Renal pelvis (tissue), 1 donor: ENCODE measurements at regions not wholly inside any gene's neighbourhood (a gene's known extent, or its start where the extent isn't known, plus 50 kb on each side); places are given as distances from the start of the nearest gene placed in this dataset.

ENCODE experiments used
- DNase-seq: peaks from one replicate; pipeline ENCODE4 v3.0.0-alpha.2; 2013

DNA sequence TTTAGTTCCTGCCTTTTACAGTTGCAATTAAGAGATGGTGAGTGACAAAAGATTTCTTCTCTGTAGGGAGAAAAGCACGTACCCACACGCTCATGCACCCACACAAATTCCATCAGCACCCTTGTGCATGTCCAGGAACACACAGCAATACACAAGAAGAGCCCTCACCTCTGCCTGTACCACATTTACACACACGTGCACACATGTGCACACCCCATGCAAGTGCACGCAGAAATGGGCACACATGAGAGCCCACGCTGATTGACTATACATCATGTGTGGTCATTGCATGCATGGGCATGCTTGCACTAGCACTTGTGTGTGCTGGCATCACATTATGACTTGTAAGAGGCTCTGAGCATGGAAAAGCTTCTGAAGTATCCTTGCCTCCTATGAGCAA is 70.5 kb downstream of the SERPINA3 start:
- no peak for DNase-seq

DNA sequence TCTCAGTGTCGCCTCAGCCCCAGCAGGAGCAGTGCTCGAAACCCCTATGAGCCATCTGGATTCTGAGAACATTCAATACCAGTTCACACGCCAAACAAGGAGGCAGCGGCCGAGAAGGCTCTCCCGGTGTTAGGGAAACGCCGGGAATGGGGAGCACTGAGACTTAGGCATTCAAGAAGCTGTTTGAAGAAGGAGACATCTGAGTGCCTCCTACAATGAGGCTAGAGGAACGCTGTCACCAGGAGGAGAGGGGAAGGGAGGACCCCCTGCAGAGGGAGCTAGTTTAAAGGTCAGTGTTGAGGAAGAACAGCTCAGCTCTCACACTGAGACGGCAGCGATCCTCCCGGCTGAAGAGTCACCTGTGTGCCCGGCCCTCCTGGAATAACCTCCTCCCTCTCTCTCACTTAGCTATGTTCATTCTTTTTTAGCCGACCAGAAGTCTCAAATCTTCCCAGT is 69.9 kb downstream of the SERPINA3 start:
- no peak for DNase-seq

DNA sequence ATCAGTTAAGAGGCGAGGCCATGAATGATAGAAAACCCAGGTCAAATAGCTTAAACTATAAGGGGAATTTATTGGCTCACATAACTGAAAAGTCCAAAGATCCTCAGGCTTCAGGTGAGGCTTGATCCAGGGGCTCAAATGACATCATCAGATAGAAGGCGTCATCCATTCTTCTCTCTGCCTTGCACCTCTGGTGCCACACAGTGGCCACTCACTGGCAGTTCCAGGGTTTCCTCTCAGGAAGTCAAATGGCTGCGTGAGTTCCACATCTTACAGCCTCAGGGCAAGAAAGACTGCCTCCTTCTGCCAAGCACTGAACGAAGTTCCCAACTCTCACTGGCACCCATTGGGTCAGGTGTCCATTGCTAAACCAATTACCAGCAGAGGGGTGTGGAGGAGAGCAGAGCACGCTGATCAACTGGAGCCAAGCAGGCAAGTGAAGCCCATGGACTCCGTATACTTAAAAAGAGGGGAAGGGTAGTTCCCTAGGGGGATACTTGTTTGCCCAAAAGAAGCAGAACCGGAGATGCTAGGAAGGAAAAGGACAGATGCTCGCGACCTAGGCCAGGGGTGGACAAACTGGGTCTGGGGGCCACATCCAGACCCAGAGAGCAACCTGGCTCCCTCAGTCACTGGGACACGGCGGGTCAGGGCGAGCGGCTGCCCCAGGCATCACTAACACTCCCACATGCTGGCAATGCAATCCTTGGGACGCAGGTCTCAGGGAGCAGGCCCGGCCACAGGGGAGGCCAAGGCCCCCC is 69.3 kb downstream of the SERPINA3 start:
- DNase-seq, result no peak

DNA sequence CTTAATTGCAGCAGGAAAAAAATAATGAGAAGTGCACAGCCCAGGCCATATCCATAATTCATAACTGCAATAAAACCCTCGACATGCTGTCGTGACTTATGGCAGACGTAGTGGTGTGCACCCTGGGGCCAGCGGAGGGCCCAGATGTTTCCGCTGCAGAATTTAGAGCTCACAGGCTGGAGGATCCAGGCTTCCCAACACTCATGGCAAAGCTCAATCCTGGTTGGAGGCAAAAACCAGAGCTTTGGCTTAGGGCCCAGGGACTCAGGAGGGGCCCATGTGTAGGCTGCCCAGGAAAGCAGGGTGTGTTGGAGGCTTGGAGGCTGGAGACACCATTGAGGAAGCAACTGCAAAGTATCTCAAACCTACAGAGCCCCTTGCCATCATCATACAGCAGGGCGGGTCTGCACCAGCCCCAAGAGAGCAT is 68.7 kb downstream of the SERPINA3 start:
- peak; percentile 17 for DNase-seq

DNA sequence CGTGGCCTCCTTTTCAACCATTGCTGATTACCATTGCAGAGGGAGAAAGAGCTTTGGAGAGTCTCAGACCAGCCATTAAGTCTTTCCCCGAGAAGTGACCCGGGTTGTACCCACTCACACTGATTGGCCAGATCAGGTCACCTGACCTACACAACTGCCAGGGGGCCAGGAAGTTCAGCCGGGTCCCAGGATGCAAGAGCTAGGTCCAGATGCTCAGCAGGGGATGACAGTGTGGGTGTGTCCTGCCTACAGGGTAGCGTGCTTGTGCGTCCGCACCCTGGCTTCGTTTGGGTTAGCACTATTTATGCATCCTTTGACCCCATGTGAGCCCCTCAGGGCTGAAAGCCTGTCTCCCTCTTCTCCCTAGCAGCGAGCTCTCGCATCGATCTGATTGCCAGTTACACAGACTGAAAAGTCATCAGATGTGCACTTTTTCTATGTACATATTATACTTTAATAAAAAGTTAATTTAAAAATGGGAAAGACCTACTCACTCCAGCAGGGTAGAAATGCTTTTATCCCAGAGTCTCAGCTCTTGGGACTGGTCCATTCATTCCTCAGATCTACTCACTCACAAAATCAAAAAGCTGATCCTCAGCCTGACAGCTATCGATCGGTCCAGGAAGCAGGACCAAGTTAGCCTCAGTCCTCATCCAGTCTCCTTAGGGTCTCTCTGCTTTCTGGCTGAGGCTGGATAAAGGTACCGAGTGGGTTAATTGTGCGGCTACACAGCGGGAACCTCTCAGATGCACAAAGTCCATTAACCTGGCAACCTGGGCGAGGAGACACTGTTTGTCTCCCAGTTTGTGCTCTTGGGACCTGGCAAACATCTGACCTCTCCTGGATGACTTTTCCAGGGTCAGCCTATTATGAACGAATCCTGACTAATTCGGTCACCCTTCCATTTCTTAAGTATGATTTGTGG is 68.0 kb downstream of the SERPINA3 start:
- DNase-seq, result no peak

DNA sequence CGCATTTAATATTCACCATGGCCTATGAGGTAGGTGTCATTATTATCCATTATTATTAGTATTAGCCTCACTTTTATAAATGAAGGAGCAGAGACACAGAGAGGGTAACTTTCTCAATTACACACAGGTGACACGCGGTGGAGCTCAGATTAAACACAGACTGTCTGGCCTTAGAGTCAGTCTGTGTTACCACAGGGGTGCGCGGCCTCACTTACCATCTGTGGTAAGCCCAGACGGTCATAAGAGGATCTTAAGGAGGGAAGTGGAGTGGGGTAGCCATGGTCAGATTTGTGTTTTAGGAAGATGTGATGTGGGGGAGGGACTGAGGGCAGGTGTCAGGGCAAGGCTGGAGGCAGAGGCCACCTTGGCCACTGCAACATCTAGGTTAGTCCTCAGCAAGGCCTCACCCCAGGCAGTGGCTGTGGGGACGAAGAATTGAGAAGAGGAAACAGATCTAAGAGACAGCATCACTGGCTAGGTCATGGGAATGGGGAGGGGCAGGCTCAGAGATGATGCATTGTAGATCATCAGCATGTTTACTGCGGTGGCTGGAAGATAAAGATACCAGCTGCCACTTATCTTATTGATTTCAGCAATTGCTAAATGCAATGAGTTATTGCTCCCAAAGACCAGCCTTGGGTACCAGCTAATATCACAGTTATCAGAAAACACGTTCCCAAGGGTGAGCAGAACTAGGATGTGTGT is 67.1 kb downstream of the SERPINA3 start:
- DNase-seq, result no peak

DNA sequence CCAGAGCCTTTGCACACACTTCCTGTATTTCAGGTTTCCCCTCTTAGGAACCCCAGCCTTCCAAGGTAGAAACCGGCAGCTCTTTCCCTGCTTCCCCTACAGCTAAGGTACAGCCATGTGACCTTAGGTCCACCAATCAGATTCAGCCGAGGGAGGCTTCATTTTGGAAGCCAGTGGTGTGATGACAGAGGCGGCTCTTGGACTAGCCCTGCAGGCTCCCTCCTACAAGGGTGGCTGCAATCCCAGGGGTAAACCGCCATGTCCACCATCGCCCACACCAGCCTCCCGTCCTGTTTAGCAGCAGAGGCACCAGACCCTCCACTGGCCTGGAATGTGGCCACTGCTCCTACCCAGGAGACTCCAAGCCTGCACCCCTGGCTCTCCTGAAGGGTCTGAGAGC is 65.6 kb downstream of the SERPINA3 start:
- no peak for DNase-seq

GRCh38 chr14:94677213-94677612 is 65.0 kb downstream of the SERPINA3 start:
- no peak for DNase-seq

DNA sequence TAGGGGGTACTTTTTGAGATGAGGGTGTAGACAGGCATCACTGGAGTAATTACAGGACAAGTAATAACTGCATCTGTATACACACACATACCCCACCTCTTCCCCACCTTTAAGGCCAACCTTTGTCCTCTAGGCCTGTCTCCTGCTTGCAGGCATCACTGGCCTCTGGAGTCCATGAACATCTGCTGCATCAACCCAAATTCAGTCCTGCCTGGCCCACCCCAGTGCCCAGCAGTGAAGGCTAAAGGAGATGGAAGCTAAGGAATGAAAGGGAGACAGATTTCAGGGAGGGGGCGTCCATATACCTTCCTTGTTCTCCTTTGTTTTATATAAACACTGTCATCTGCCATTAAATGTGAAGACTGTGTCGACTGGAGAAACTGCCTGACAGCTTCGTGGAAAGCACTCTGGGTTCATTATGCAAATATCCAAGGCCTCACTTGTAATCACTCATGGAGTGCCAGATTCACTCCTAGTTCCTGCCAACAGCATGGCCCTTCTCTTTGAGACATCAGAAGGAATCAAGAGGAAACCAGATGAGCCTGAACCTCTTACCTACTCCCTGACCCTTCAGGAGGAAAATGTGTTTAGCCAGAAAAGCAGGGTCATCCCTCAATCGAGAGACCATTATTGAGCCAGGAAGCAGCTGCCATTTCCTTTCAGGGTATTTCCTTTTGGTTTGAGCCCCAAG is 64.4 kb downstream of the SERPINA3 start:
- no peak for DNase-seq

DNA sequence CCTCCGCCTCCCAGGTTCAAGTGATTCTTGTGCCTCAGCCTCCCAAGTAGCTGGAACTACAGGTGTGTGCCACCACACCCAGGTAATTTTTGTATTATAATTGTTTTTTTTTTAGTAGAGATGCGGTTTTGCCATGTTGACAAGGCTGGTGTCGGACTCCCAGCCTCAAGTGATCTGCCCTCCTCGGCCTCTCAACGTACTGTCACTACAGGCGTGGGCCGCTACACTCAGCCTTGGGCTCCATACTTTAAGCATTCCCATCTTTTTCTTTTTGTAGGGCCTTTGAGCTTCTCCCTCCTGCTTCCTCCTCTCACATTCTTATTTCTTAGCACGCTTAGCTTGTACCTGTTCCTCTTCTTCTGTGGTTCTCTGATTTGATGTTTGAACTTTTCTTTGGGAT is 62.8 kb downstream of the SERPINA3 start:
- no peak for DNase-seq

GRCh38 chr14:94673781-94674231 is 61.6 kb downstream of the SERPINA3 start:
- DNase-seq, result no peak
